ENCODE measurements at regions not wholly inside any gene's neighbourhood (a gene's known extent, or its start where the extent isn't known, plus 50 kb on each side); places are given as distances from the start of the nearest gene placed in this dataset.

GRCh38 chr12:42892702-42893551, 303.4 kb upstream of the PRICKLE1 start:
- no peaks in the 10 kb centered on the region for H3K9me3 ChIP-seq
- DNase-seq, result no peak
- intact Hi-C loops (cut with DNase I; ENCODE audit: low total_unique reads) (no loop called here), in situ Hi-C loops (cut with MboI; ENCODE audit: low sequenced_read_pairs in 4 of 4) (no loop called here)
- no peaks in the 10 kb centered on the region for H3K27me3 ChIP-seq
- no peak for TF ChIP-seq POLR2A (IDR thresholded peaks at IDR 0.05)
- TF ChIP-seq, protein P1, sequence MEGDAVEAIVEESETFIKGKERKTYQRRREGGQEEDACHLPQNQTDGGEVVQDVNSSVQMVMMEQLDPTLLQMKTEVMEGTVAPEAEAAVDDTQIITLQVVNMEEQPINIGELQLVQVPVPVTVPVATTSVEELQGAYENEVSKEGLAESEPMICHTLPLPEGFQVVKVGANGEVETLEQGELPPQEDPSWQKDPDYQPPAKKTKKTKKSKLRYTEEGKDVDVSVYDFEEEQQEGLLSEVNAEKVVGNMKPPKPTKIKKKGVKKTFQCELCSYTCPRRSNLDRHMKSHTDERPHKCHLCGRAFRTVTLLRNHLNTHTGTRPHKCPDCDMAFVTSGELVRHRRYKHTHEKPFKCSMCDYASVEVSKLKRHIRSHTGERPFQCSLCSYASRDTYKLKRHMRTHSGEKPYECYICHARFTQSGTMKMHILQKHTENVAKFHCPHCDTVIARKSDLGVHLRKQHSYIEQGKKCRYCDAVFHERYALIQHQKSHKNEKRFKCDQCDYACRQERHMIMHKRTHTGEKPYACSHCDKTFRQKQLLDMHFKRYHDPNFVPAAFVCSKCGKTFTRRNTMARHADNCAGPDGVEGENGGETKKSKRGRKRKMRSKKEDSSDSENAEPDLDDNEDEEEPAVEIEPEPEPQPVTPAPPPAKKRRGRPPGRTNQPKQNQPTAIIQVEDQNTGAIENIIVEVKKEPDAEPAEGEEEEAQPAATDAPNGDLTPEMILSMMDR (IDR thresholded peaks at IDR 0.05 in 4 of 5, conservative IDR thresholded peaks at IDR 0.05 in 1 of 5), result no peak
- H3K27ac ChIP-seq, result no peak overlapping the region
- no peaks in the 10 kb centered on the region for H3K36me3 ChIP-seq
- H3K4me1 ChIP-seq, result peaks cover 3 to 9% of the 10 kb centered on the region in 2 donors
- ATAC-seq, result no peak
- H3K4me3 ChIP-seq, result no peak overlapping the region

DNA sequence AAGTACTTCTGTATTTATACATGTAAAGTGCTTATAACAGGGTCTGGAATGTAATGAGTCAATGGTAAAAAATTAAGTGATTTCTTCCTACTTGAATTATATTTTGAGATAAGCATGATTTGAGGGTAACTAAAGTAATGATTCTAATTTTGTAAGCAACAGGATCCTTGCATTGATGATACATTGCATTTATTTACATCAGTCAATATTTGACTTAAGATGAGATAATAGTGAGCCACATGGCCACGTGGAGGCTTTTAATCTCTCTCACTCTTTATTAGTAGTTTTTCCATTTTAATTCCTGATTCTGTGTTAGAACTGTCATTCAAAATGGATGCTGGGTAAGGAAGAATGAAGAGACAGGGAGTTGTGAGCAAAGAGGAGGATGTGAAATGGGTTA, 298.1 kb upstream of the PRICKLE1 start:
- Histone ChIP-seq H3K4me3 (no peak overlapping the region), H3K4me1 (no peaks in the 10 kb centered on the region), H3K36me3 (no peaks in the 10 kb centered on the region), H3K27ac (no peak overlapping the region), H3K27me3 (no peaks in the 10 kb centered on the region), H3K9me3 (no peaks in the 10 kb centered on the region)
- intact Hi-C loops (cut with DNase I; ENCODE audit: low total_unique reads) (no loop called here), in situ Hi-C loops (cut with MboI; ENCODE audit: low sequenced_read_pairs in 4 of 4) (no loop called here)
- TF ChIP-seq POLR2A (IDR thresholded peaks at IDR 0.05), result no peak
- TF ChIP-seq, protein P1 (IDR thresholded peaks at IDR 0.05 in 4 of 5, conservative IDR thresholded peaks at IDR 0.05 in 1 of 5), result no peak
- no peak for DNase-seq
- no peak for ATAC-seq

DNA sequence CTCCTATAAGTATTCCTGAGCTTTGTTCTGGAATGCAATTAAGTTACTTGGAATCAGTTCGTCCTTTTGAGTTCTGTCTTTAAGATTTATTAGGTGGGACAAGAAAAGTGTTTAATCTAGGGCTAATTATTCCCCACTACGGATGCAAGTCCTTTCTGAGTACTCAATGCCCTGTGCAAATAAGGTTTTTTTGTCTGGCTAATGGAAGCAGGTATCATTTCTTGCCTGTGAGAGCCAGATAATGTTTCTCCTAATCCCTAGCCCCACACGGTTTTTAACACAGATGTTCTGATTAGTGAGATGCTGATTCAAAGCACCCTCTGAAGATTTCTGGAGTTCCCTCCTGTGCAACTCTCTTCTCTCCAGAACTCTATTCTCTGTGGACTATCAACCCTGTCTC, 296.6 kb upstream of the PRICKLE1 start:
- in situ Hi-C loops (cut with MboI; ENCODE audit: low sequenced_read_pairs in 4 of 4) (no loop called here), intact Hi-C loops (cut with DNase I; ENCODE audit: low total_unique reads) (no loop called here)
- no peaks in the 10 kb centered on the region for H3K36me3 ChIP-seq
- DNase-seq, result no peak
- H3K27ac ChIP-seq, result no peak overlapping the region
- no peaks in the 10 kb centered on the region for H3K27me3 ChIP-seq
- TF ChIP-seq POLR2A (IDR thresholded peaks at IDR 0.05), result no peak
- TF ChIP-seq, protein P1 (IDR thresholded peaks at IDR 0.05 in 4 of 5, conservative IDR thresholded peaks at IDR 0.05 in 1 of 5), result no peak
- H3K9me3 ChIP-seq, result no peaks in the 10 kb centered on the region
- ATAC-seq, result no peak
- H3K4me3 ChIP-seq, result no peak overlapping the region
- H3K4me1 ChIP-seq, result no peaks in the 10 kb centered on the region

GRCh38 chr12:42885677-42886076, 296.1 kb upstream of the PRICKLE1 start:
- ATAC-seq, result no peak
- TF ChIP-seq, protein P1 (IDR thresholded peaks at IDR 0.05 in 4 of 5, conservative IDR thresholded peaks at IDR 0.05 in 1 of 5), result no peak
- no peak for TF ChIP-seq POLR2A (IDR thresholded peaks at IDR 0.05)
- intact Hi-C loops (cut with DNase I; ENCODE audit: low total_unique reads), result no loop called here
- no peaks in the 10 kb centered on the region for H3K36me3 ChIP-seq
- H3K27me3 ChIP-seq, result no peaks in the 10 kb centered on the region
- no peak overlapping the region for H3K4me3 ChIP-seq
- no peaks in the 10 kb centered on the region for H3K4me1 ChIP-seq
- no peaks in the 10 kb centered on the region for H3K9me3 ChIP-seq
- H3K27ac ChIP-seq, result no peak overlapping the region
- DNase-seq, result no peak
- in situ Hi-C loops (cut with MboI; ENCODE audit: low sequenced_read_pairs in 4 of 4), result no loop called here
